Vagina (tissue), 2 donors: ENCODE measurements at regions not wholly inside any gene's neighbourhood (a gene's known extent, or its start where the extent isn't known, plus 50 kb on each side); places are given as distances from the start of the nearest gene placed in this dataset.

ENCODE experiments used
- CTCF ChIP-seq, 3 experiments: fragments of 450-650 bp in 2 of 3; fragments of 200-600 bp in 1 of 3; sonication (generic) in 1 of 3; IDR thresholded peaks; one replicate each; pipeline ENCODE4 v1.5.1; 2017 to 2019; ENCODE audit warnings: antibody characterized with exemption in 3 of 3, mild to moderate bottlenecking in 2 of 3, moderate library complexity in 2 of 3
- POLR2A ChIP-seq, 2 donors: fragments of 450-650 bp; IDR thresholded peaks; one replicate each; pipeline ENCODE4 v1.6.1; 2017; ENCODE audit warnings: antibody characterized with exemption in 2 of 2, mild to moderate bottlenecking in 2 of 2, moderate library complexity in 2 of 2

- TF ChIP-seq CTCF (IDR thresholded peaks at IDR 0.05) (no peak), POLR2A (IDR thresholded peaks at IDR 0.05) (no peak)
Observed at GRCh38 chr5:57540823-57541222, 58.2 kb upstream of the ACTBL2 start.
